HEK293 (cell line): ENCODE measurements at regions not wholly inside any gene's neighbourhood (a gene's known extent, or its start where the extent isn't known, plus 50 kb on each side); places are given as distances from the start of the nearest gene placed in this dataset.

Experiments used
- CTCF ChIA-PET: fragments of 350-600 bp; formaldehyde crosslinking; extraction: SDS; loops from one replicate; lab custom pipeline; 2021; ENCODE audit warnings: antibody characterized with exemption; lab: Yijun Ruan, JAX
- POLR2A ChIA-PET: fragments of 300-600 bp; formaldehyde crosslinking; extraction: SDS; loops from one replicate; lab custom pipeline; 2020; ENCODE audit warnings: antibody characterized with exemption, inconsistent platforms; lab: Yijun Ruan, JAX
- H3K27ac ChIP-seq: fragments of 200-500 bp; sonication (Bioruptor generic); 2 replicates; pipeline ENCODE4 v1.5.1; 2014; ENCODE audit warnings: low read depth, low read length, control low read depth, inconsistent platforms; ENCODE audit errors: extremely low read depth
- H3K36me3 ChIP-seq, 2 experiments: fragments of 200-500 bp in 1 of 2; sonication (Bioruptor generic) in 1 of 2; 1 replicate in 1 of 2; 2 replicates in 1 of 2; pipeline ENCODE4 v1.5.1; 2014 to 2017; ENCODE audit warnings: inconsistent platforms in 2 of 2, low read length in 2 of 2; ENCODE audit not compliant: control insufficient read depth in 2 of 2, insufficient read depth in 1 of 2
- H3K4me1 ChIP-seq: fragments of 200-500 bp; sonication (Bioruptor generic); 2 replicates; pipeline ENCODE4 v1.5.1; 2014; ENCODE audit warnings: mild to moderate bottlenecking, low read length, inconsistent platforms; ENCODE audit not compliant: control insufficient read depth, insufficient read depth
- H3K4me3 ChIP-seq: 2 replicates; pipeline ENCODE4 v1.5.1; 2011; ENCODE audit warnings: low read depth, mild to moderate bottlenecking, control low read depth, low read length, moderate library complexity
- H3K9me3 ChIP-seq: fragments of 200-500 bp; sonication (Bioruptor generic); 2 replicates; pipeline ENCODE4 v1.5.1; 2014; ENCODE audit warnings: low read depth, low read length, inconsistent platforms; ENCODE audit not compliant: control insufficient read depth, insufficient read depth
- BCL11A ChIP-seq: fragments of 450-650 bp; formaldehyde crosslinking; IDR thresholded peaks from 2 replicates; pipeline ENCODE4 v1.5.1; 2016; ENCODE audit warnings: low read depth, missing biosample characterization, missing genetic modification characterization
- KLF9 ChIP-seq: fragments of 450-650 bp; formaldehyde crosslinking; IDR thresholded peaks from 2 replicates; pipeline ENCODE4 v1.5.1; 2016; ENCODE audit warnings: missing biosample characterization, missing genetic modification characterization, low read depth
- ZNF16 ChIP-seq: fragments of 450-650 bp; formaldehyde crosslinking; IDR thresholded peaks from 2 replicates; pipeline ENCODE4 v1.5.1; 2016; ENCODE audit warnings: low read depth, missing biosample characterization, missing genetic modification characterization
- ZNF274 ChIP-seq, 2 experiments: fragments of 200-500 bp in 1 of 2; fragments of 450-650 bp in 1 of 2; sonication (Bioruptor generic) in 1 of 2; formaldehyde crosslinking in 1 of 2; IDR thresholded peaks; 2 replicates each; pipeline versions ENCODE4 v1.5.1 to v1.6.1; 2014 to 2016; ENCODE audit warnings: borderline replicate concordance in 1 of 2, inconsistent platforms in 1 of 2, low read length in 1 of 2, missing biosample characterization in 1 of 2, missing genetic modification characterization in 1 of 2
- ZNF529 ChIP-seq: fragments of 450-650 bp; formaldehyde crosslinking; IDR thresholded peaks from 2 replicates; pipeline ENCODE4 v1.5.1; 2017; ENCODE audit warnings: missing genetic modification characterization, missing biosample characterization; ENCODE audit not compliant: insufficient replicate concordance
- ZNF560 ChIP-seq: fragments of 450-650 bp; formaldehyde crosslinking; IDR thresholded peaks from 2 replicates; pipeline ENCODE4 v1.5.1; 2017; ENCODE audit warnings: missing biosample characterization, missing genetic modification characterization, borderline replicate concordance
- ZSCAN16 ChIP-seq: fragments of 450-650 bp; formaldehyde crosslinking; IDR thresholded peaks from 2 replicates; pipeline ENCODE4 v1.5.1; 2016; ENCODE audit warnings: missing biosample characterization, missing genetic modification characterization
- TF ChIP-seq, protein P1 (sequence below): fragments of 450-650 bp; formaldehyde crosslinking; IDR thresholded peaks from 2 replicates; pipeline ENCODE4 v1.5.1; 2017; ENCODE audit warnings: missing biosample characterization, missing genetic modification characterization
- TF ChIP-seq, protein P2 (sequence below): fragments of 450-650 bp; formaldehyde crosslinking; IDR thresholded peaks from 2 replicates; pipeline ENCODE4 v1.5.1; 2016; ENCODE audit warnings: missing biosample characterization, missing genetic modification characterization, borderline replicate concordance
- TF ChIP-seq, protein P3 (sequence below): fragments of 450-650 bp; formaldehyde crosslinking; IDR thresholded peaks from 2 replicates; pipeline ENCODE4 v1.5.1; 2017; ENCODE audit warnings: missing biosample characterization, missing genetic modification characterization
- TF ChIP-seq, protein P4 (sequence below): fragments of 450-650 bp; formaldehyde crosslinking; IDR thresholded peaks from 2 replicates; pipeline ENCODE4 v1.5.1; 2016; ENCODE audit warnings: missing biosample characterization, missing genetic modification characterization
- TF ChIP-seq, protein P5 (sequence below): IDR thresholded peaks from 2 replicates; pipeline ENCODE4 v1.6.1; 2011; ENCODE audit warnings: mild to moderate bottlenecking, low read depth, low read length, borderline replicate concordance
- TF ChIP-seq, protein P6 (sequence below): fragments of 450-650 bp; formaldehyde crosslinking; IDR thresholded peaks from 2 replicates; pipeline ENCODE4 v1.5.1; 2016; ENCODE audit warnings: missing biosample characterization, missing genetic modification characterization

DNA sequence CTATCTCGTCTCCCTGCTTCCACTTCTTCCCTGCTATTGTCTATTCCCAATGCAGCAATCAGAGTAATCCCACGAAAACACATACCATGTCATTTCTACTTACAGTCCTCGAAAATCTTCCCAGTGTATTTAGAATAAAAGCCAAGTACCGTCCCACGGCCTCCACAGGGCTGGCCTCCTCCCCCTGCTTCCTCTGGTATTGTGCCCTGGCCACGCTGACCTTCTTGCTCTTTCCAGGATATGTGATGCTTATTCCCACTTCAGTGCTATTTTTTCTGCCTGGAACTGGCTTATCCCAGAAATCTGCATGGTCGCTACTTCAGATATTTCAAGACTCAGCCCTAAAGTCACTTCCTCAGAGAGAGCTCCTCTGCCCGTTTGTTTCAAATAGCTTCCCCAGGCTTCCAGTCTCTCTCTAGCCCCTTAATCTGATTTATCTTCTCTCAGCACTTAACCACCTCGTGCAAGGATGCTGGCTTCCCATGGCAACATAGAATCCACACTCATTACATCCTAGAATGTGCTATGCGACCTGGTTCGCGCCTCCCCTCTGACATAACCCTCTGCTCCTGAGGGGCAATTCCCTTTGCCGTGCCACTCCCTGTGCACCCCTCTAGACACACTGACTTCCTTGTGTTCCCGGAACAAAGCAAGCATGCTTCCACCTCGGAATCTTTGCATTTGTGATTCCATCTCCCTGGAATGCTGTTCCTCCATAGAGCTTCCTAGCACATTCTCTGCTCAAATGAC, 365.9 kb downstream of the ZSWIM6 start:
- Histone ChIP-seq H3K9me3 (no peaks in the 10 kb centered on the region), H3K4me3 (no peak overlapping the region), H3K4me1 (no peaks in the 10 kb centered on the region), H3K27ac (no peak overlapping the region), H3K36me3 (no peaks in the 10 kb centered on the region)
- POLR2A ChIA-PET = no interaction called here
- CTCF ChIA-PET = interaction anchor here (0.6 kb wide), 1 partner anchor 8 kb away, joined by 3 read pairs; no protein-coding TSS in a partner anchor
- no peak for TF ChIP-seq ZSCAN16 (tag by site-specific recombination)
- TF ChIP-seq, protein P1, sequence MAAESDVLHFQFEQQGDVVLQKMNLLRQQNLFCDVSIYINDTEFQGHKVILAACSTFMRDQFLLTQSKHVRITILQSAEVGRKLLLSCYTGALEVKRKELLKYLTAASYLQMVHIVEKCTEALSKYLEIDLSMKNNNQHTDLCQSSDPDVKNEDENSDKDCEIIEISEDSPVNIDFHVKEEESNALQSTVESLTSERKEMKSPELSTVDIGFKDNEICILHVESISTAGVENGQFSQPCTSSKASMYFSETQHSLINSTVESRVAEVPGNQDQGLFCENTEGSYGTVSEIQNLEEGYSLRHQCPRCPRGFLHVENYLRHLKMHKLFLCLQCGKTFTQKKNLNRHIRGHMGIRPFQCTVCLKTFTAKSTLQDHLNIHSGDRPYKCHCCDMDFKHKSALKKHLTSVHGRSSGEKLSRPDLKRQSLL (tag by site-specific recombination) = no peak
- no peak for TF ChIP-seq ZNF274 (IDR thresholded peaks at IDR 0.05; ENCODE audit: low read length)
- TF ChIP-seq ZNF274 (tag by site-specific recombination; IDR thresholded peaks at IDR 0.05; ENCODE audit: borderline replicate concordance) = no peak
- TF ChIP-seq BCL11A (tag by site-specific recombination) = no peak
- TF ChIP-seq, protein P2, sequence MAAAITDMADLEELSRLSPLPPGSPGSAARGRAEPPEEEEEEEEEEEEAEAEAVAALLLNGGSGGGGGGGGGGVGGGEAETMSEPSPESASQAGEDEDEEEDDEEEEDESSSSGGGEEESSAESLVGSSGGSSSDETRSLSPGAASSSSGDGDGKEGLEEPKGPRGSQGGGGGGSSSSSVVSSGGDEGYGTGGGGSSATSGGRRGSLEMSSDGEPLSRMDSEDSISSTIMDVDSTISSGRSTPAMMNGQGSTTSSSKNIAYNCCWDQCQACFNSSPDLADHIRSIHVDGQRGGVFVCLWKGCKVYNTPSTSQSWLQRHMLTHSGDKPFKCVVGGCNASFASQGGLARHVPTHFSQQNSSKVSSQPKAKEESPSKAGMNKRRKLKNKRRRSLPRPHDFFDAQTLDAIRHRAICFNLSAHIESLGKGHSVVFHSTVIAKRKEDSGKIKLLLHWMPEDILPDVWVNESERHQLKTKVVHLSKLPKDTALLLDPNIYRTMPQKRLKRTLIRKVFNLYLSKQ (tag by site-specific recombination) = no peak
- TF ChIP-seq, protein P3, sequence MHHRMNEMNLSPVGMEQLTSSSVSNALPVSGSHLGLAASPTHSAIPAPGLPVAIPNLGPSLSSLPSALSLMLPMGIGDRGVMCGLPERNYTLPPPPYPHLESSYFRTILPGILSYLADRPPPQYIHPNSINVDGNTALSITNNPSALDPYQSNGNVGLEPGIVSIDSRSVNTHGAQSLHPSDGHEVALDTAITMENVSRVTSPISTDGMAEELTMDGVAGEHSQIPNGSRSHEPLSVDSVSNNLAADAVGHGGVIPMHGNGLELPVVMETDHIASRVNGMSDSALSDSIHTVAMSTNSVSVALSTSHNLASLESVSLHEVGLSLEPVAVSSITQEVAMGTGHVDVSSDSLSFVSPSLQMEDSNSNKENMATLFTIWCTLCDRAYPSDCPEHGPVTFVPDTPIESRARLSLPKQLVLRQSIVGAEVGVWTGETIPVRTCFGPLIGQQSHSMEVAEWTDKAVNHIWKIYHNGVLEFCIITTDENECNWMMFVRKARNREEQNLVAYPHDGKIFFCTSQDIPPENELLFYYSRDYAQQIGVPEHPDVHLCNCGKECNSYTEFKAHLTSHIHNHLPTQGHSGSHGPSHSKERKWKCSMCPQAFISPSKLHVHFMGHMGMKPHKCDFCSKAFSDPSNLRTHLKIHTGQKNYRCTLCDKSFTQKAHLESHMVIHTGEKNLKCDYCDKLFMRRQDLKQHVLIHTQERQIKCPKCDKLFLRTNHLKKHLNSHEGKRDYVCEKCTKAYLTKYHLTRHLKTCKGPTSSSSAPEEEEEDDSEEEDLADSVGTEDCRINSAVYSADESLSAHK (tag by site-specific recombination) = no peak
- TF ChIP-seq, protein P4, sequence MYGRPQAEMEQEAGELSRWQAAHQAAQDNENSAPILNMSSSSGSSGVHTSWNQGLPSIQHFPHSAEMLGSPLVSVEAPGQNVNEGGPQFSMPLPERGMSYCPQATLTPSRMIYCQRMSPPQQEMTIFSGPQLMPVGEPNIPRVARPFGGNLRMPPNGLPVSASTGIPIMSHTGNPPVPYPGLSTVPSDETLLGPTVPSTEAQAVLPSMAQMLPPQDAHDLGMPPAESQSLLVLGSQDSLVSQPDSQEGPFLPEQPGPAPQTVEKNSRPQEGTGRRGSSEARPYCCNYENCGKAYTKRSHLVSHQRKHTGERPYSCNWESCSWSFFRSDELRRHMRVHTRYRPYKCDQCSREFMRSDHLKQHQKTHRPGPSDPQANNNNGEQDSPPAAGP (tag by site-specific recombination) = no peak
- no peak for TF ChIP-seq ZNF560 (tag by site-specific recombination)
- TF ChIP-seq ZNF529 (tag by site-specific recombination) = no peak
- TF ChIP-seq ZNF16 (tag by site-specific recombination) = no peak
- no peak for TF ChIP-seq KLF9 (tag by site-specific recombination)
- TF ChIP-seq, protein P5, sequence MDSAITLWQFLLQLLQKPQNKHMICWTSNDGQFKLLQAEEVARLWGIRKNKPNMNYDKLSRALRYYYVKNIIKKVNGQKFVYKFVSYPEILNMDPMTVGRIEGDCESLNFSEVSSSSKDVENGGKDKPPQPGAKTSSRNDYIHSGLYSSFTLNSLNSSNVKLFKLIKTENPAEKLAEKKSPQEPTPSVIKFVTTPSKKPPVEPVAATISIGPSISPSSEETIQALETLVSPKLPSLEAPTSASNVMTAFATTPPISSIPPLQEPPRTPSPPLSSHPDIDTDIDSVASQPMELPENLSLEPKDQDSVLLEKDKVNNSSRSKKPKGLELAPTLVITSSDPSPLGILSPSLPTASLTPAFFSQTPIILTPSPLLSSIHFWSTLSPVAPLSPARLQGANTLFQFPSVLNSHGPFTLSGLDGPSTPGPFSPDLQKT = no peak
- TF ChIP-seq, protein P6, sequence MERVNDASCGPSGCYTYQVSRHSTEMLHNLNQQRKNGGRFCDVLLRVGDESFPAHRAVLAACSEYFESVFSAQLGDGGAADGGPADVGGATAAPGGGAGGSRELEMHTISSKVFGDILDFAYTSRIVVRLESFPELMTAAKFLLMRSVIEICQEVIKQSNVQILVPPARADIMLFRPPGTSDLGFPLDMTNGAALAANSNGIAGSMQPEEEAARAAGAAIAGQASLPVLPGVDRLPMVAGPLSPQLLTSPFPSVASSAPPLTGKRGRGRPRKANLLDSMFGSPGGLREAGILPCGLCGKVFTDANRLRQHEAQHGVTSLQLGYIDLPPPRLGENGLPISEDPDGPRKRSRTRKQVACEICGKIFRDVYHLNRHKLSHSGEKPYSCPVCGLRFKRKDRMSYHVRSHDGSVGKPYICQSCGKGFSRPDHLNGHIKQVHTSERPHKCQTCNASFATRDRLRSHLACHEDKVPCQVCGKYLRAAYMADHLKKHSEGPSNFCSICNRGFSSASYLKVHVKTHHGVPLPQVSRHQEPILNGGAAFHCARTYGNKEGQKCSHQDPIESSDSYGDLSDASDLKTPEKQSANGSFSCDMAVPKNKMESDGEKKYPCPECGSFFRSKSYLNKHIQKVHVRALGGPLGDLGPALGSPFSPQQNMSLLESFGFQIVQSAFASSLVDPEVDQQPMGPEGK = no peak
